ENCODE measurements at regions not wholly inside any gene's neighbourhood (a gene's known extent, or its start where the extent isn't known, plus 50 kb on each side); places are given as distances from the start of the nearest gene placed in this dataset.

- no peak for TF ChIP-seq CTCF (conservative IDR thresholded peaks at IDR 0.05 in 1 of 2, IDR thresholded peaks at IDR 0.05 in 1 of 2; ENCODE audit: low read depth in 1 of 2, low read length in 2 of 2)
- no peak for TF ChIP-seq EZH2 (IDR thresholded peaks at IDR 0.05; ENCODE audit: low read length, missing control alignments)
These were observed 396.9 kb downstream of the KCTD12 start for GRCh38 chr13:76489274-76489673.

All from fibroblast of lung (primary cell).